Stomach (tissue), 4 donors: ENCODE measurements at regions not wholly inside any gene's neighbourhood (a gene's known extent, or its start where the extent isn't known, plus 50 kb on each side); places are given as distances from the start of the nearest gene placed in this dataset.

Source experiments
- POLR2A ChIP-seq, 4 donors: fragments of 450-650 bp; IDR thresholded peaks; one replicate each; pipeline ENCODE4 v1.6.1; 2016; ENCODE audit warnings: antibody characterized with exemption in 4 of 4, control low read depth in 2 of 4, mild to moderate bottlenecking in 1 of 4, moderate library complexity in 1 of 4
- TF ChIP-seq, protein P1 (sequence below), 7 experiments: fragments of 450-650 bp in 4 of 7; fragments of 200-600 bp in 3 of 7; sonication (generic) in 3 of 7; IDR thresholded peaks; one replicate each; pipeline ENCODE4 v1.5.1; 2016 to 2019; ENCODE audit warnings: antibody characterized with exemption in 7 of 7, control low read depth in 2 of 7, mild to moderate bottlenecking in 1 of 7

DNA sequence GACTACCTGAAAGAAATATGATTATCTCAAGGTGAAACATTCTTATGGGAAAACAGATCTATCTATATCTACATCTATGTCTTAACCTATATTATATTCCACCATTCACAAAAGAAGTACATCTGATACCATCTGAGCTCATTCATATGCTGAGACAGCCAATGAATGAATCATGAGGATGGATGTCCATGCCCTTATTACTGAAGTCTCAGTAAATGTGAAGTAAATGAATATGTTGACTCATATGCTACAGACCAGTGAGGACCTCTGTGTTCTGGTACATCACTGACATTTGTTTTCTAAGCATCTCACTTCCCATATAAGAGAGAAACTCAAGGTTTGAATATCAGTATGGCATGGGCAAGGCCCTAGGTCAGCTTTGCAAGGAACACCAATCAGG is 311.2 kb upstream of the TMC3 start:
- TF ChIP-seq POLR2A (IDR thresholded peaks at IDR 0.05): no peak
- TF ChIP-seq, protein P1, sequence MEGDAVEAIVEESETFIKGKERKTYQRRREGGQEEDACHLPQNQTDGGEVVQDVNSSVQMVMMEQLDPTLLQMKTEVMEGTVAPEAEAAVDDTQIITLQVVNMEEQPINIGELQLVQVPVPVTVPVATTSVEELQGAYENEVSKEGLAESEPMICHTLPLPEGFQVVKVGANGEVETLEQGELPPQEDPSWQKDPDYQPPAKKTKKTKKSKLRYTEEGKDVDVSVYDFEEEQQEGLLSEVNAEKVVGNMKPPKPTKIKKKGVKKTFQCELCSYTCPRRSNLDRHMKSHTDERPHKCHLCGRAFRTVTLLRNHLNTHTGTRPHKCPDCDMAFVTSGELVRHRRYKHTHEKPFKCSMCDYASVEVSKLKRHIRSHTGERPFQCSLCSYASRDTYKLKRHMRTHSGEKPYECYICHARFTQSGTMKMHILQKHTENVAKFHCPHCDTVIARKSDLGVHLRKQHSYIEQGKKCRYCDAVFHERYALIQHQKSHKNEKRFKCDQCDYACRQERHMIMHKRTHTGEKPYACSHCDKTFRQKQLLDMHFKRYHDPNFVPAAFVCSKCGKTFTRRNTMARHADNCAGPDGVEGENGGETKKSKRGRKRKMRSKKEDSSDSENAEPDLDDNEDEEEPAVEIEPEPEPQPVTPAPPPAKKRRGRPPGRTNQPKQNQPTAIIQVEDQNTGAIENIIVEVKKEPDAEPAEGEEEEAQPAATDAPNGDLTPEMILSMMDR (IDR thresholded peaks at IDR 0.05): no peak
